Stomach (tissue), 4 donors: ENCODE measurements at regions not wholly inside any gene's neighbourhood (a gene's known extent, or its start where the extent isn't known, plus 50 kb on each side); places are given as distances from the start of the nearest gene placed in this dataset.

ENCODE experiments used
- CTCF ChIP-seq, 7 experiments: fragments of 450-650 bp in 4 of 7; fragments of 200-600 bp in 3 of 7; sonication (generic) in 3 of 7; IDR thresholded peaks; one replicate each; pipeline ENCODE4 v1.5.1; 2016 to 2019; ENCODE audit warnings: antibody characterized with exemption in 7 of 7, control low read depth in 2 of 7, mild to moderate bottlenecking in 1 of 7
- POLR2A ChIP-seq, 4 donors: fragments of 450-650 bp; IDR thresholded peaks; one replicate each; pipeline ENCODE4 v1.6.1; 2016; ENCODE audit warnings: antibody characterized with exemption in 4 of 4, control low read depth in 2 of 4, mild to moderate bottlenecking in 1 of 4, moderate library complexity in 1 of 4
- POLR2AphosphoS5 ChIP-seq, 3 donors: sonication (generic); formaldehyde crosslinking; IDR thresholded peaks; one replicate each; pipeline ENCODE4 v1.6.1; 2016; ENCODE audit warnings: antibody characterized with exemption in 3 of 3

GRCh38 chr21:23886828-23887724, 1720.2 kb downstream of the MRPL39 start:
- TF ChIP-seq CTCF (IDR thresholded peaks at IDR 0.05) (no peak), POLR2A (IDR thresholded peaks at IDR 0.05) (no peak), POLR2AphosphoS5 (IDR thresholded peaks at IDR 0.05) (no peak)
